Left cardiac atrium (tissue), 4 donors: ENCODE measurements at regions not wholly inside any gene's neighbourhood (a gene's known extent, or its start where the extent isn't known, plus 50 kb on each side); places are given as distances from the start of the nearest gene placed in this dataset.
"Not testable (repeated sequence)": the region's sequence is repeated elsewhere in the genome, so short reads cannot be mapped to it uniquely, and the experiment has no call there.

Source experiments
- ATAC-seq, 2 donors: fragments of 200-7000 bp; cut with Tn5 transposase; one replicate each; pipeline ENCODE4 v1.9.1; 2020; ENCODE audit warnings: mild to moderate bottlenecking in 2 of 2, moderate library complexity in 2 of 2
- DNase-seq: peaks from one replicate; pipeline ENCODE4 v3.0.0-alpha.2; 2020
- intact Hi-C, 2 donors: fragments of 100-400 bp; cut with DNase I; formaldehyde crosslinking; loops; one replicate each; pipeline versions ENCODE4 v1.14.1 to v1.15.1; 2022 to 2023
- donor health status: DM: no; HTN: yes; CAD: no.
- donor health status: DM: no; HTN: yes; CAD: no; lungs with severe emphysema.
- donor health status: DM: yes; HTN: yes; CAD: no.
- donor health status: Dilated cardiomyopathy.

DNA sequence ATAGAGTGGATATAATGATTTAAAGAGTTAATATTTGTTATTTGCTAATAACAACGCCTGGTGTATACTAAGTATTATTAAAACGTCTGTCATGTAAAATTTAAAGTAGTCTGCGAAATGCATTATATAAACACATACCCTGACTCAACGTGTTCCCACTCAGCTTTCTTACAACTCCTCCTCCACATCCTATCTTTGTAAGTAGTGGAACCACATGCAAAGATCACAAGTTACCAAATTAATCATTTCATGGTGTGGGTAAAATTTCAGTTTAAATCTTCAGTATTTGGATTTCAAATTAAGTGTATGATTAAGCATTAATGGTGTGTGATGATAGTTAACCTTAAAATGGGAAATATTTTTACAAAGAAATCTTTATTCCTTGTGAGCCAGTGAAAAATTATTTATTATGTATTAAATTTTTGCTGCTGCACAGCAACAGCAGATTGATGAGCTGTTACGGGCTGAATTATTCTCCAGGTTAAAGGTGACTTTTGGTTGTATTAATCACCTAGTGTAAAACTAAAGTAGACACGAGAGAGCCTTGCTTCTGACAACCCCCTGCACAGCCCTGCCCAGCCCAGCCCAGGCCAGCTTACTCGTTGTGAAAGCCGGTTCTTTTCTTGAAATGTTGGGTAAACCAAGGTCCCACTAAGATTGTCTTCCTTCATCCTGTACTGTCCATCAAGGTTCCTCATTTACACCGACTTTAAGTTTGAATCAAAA, 373.5 kb downstream of the DTWD2 start:
- no peak for ATAC-seq
- DNase-seq = no peak
- intact Hi-C loops = no loop called here

GRCh38 chr5:118611332-118611945, 376.9 kb downstream of the DTWD2 start:
- DNase-seq (no peak), ATAC-seq (no peak)
- intact Hi-C loops = no loop called here

- DNase-seq (peak; percentile 22), ATAC-seq (no peak)
- intact Hi-C loops = no loop called here
These were observed 381.4 kb downstream of the DTWD2 start for GRCh38 chr5:118606940-118607339.

- no peak for ATAC-seq
- intact Hi-C loops = no loop called here
These were observed 382.6 kb downstream of the DTWD2 start for GRCh38 chr5:118605761-118606160.

GRCh38 chr5:118604106-118604505, 384.2 kb downstream of the DTWD2 start:
- DNase-seq = no peak
- intact Hi-C loops = no loop called here
- no peak for ATAC-seq

More at GRCh38 chr5:118605761-118606160, 382.6 kb downstream of the DTWD2 start:
- no peak for DNase-seq

- no peak for DNase-seq
- no peak for ATAC-seq
- intact Hi-C loops = no loop called here
These were observed 385.1 kb downstream of the DTWD2 start for GRCh38 chr5:118603278-118603677.

- ATAC-seq = no peak
- no peak for DNase-seq
- intact Hi-C loops = no loop called here
These were observed 390.0 kb downstream of the DTWD2 start for GRCh38 chr5:118598311-118598710.

GRCh38 chr5:118597543-118597942, 390.8 kb downstream of the DTWD2 start:
- intact Hi-C loops = no loop called here
- DNase-seq = no peak
- ATAC-seq = no peak

DNA sequence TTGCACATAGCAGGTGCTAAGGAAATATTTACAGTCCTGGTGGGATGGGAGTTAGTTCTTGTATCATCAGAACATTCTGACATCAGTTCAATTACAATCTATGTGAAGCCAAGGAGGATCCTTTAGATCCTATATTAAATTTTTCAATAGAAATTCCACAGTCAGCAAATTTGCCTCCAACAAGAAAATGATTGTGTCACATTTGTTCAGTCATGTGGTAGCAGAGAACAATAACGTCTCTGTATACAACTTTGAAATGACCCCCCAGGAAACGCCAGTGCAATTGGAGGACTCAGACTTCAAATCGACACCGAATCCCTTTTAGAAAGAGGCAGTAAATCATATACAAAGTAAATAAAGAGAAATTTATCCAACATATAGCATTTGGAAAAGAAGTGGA, 392.1 kb downstream of the DTWD2 start:
- ATAC-seq (no peak), DNase-seq (no peak)
- intact Hi-C loops = no loop called here

- no peak for ATAC-seq
- intact Hi-C loops = no loop called here
- DNase-seq = no peak
These were observed 395.4 kb downstream of the DTWD2 start for GRCh38 chr5:118593003-118593328.

DNA sequence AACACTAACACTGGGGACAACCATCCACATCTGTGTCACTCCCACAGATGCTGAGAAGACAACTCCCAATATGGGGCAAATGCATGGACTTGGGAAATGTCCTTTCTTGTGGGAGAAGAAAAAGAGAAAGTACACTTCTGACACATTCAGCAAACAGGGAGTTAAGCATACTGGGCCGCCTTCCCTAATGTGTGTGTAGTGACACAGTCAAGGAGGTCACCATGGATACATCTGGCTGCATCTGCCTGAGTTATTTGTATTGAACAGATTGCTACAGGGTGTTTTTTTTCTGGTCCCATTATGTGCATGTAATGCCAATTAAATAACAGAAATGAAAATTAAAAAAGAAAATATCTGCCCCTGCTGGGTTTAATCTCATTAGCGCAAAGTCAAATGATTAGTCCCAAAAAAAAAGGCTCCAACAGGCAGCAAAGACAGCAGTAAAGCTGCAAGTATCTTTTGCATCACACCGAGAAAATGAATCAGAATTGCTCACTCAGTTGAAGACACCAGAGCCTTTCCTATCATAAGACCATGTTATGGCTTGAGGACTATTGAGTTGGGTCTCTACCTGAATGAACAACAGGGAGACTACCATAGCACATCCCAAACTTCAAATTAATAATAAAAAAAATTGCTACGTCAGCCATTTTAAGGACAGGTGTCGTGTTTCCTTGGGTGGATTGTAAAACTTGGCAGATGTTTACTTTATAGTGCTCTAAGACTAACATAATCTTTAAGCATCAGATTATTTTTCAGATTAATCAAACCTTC, 395.9 kb downstream of the DTWD2 start:
- intact Hi-C loops = no loop called here
- peak in 1 of 2 donors; percentile 34 for ATAC-seq
- DNase-seq = no peak

- no peak for DNase-seq
- ATAC-seq = no peak
- intact Hi-C loops = no loop called here
These were observed 397.5 kb downstream of the DTWD2 start for GRCh38 chr5:118590806-118591205.

GRCh38 chr5:118580949-118581348, 407.4 kb downstream of the DTWD2 start:
- peak in 1 of 2 donors; percentile 27 for ATAC-seq
- DNase-seq = no peak
- intact Hi-C loops = no loop called here

DNA sequence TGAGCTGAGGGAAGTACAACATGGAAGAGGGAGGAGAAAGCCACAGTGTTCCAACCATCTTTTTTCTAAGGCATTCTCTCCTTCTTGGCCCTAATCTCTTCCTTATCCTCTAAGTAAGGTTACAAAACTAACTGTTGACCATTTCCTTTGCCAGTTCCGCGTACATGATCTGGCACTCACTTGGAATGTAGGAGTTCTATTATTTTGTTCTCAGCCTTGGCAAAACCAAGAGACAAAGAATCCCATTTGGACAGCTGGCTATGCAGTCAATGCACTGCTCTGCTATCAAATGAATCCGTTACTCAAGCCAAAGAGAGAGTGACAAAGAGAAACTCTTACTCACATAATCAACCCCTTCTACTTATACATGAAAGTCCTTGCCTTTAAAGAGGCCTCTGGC, 410.3 kb downstream of the DTWD2 start:
- ATAC-seq (peak; percentile 73 to 76), DNase-seq (peak; percentile 29)
- intact Hi-C loops = no loop called here

DNA sequence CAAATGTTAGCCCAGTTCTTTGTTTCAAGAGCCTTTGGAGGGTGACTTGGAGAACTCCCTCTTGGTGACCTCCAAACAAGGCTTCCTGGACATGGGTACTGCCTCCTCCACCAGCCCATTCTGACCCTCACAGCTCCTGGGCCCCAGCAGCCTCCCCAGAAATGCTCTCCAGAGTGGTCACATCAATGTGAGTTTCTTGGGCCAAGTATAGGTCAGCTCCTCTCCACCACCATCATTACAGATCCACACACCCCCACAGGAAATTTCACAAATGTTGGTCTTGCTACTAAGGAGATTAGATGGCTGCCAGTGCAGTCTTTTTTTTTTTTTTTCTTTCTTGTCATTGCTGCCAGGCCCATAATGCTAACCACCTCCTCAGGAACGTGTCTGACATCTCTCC, 410.7 kb downstream of the DTWD2 start:
- DNase-seq = no peak
- ATAC-seq = peak; percentile 40 to 67
- intact Hi-C loops = no loop called here

GRCh38 chr5:118570276-118570675, 418.1 kb downstream of the DTWD2 start:
- intact Hi-C loops, DNase-seq, ATAC-seq: not testable (repeated sequence)

- ATAC-seq, DNase-seq, intact Hi-C loops: not testable (repeated sequence)
These were observed 418.8 kb downstream of the DTWD2 start for GRCh38 chr5:118569596-118569995.

GRCh38 chr5:118565335-118565971, 422.9 kb downstream of the DTWD2 start:
- intact Hi-C loops = no loop called here
- ATAC-seq = no peak

DNA sequence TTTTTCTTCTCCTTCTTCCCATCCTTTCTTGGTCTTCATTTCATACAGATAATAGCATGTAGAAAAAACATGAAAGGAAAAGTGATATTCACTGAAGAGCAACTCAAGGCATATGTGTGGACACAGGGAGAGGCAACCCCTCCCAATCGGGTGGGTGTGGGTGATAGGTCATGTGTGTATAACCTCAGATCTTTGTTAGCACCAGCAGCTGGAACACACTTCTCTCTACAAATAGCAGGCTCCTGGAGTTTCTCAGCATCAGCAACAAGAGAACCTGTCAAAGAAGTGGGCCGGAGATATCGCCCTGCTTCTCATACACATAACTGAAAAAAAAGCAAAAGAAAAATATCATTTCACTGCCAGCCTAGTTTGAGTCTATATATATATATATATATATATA, 426.4 kb downstream of the DTWD2 start:
- intact Hi-C loops = no loop called here
- no peak for DNase-seq
- peak; percentile 71 to 85 for ATAC-seq

More at GRCh38 chr5:118565335-118565971, 422.9 kb downstream of the DTWD2 start:
- DNase-seq = no peak

GRCh38 chr5:118561235-118561634, 427.1 kb downstream of the DTWD2 start:
- ATAC-seq = peak in 1 of 2 donors; percentile 35
- no peak for DNase-seq
- intact Hi-C loops = no loop called here
